Endothelial cell of umbilical vein (primary cell): ENCODE measurements at regions not wholly inside any gene's neighbourhood (a gene's known extent, or its start where the extent isn't known, plus 50 kb on each side); places are given as distances from the start of the nearest gene placed in this dataset.

Source experiments
- BruUV-seq: library from RNA; stranded (reverse); fragments of 400-500 nt; replicated peaks from 2 replicates; lab custom pipeline; 2021; lab: Mats Ljungman, UMichigan
- CTCF ChIA-PET: fragments of 300-600, 350-600 bp; sonication (Branson Sonifier 250); formaldehyde crosslinking; loops from one replicate; lab custom pipeline; 2021; ENCODE audit warnings: antibody characterized with exemption, inconsistent platforms; lab: Charles Lee
- POLR2A ChIA-PET: fragments of 300-600, 350-600 bp; sonication (Branson Sonifier 250); formaldehyde crosslinking; loops from one replicate; lab custom pipeline; 2021; ENCODE audit warnings: antibody characterized with exemption, inconsistent platforms; lab: Charles Lee
- DNase-seq: peaks from one replicate; pipeline ENCODE4 v3.0.0-alpha.2; 2011; ENCODE audit warnings: low read depth, low spot score
- FAIRE-seq: peaks from 2 replicates; lab custom pipeline; 2011; peaks lifted over from hg19 to GRCh38; lab: Jason Lieb, UNC
- H2AFZ ChIP-seq: 2 replicates; pipeline ENCODE4 v1.6.0; 2012; ENCODE audit warnings: low read depth, low read length, control low read depth, inconsistent platforms
- H3K27ac ChIP-seq: 2 replicates; pipeline ENCODE4 v1.5.1; 2011; ENCODE audit warnings: low read depth, mild to moderate bottlenecking, control low read depth, low read length, moderate library complexity; ENCODE audit not compliant: insufficient read depth
- H3K27me3 ChIP-seq, 2 experiments: 2 replicates each; pipeline versions ENCODE4 v1.6.0 to v1.6.1; 2011; ENCODE audit warnings: low read length in 2 of 2, mixed read lengths in 1 of 2; ENCODE audit not compliant: control insufficient read depth in 2 of 2, insufficient read depth in 2 of 2
- H3K36me3 ChIP-seq, 2 experiments: 2 replicates in 1 of 2; 3 replicates in 1 of 2; pipeline ENCODE4 v1.5.1; 2011; ENCODE audit warnings: low read length in 2 of 2, mild to moderate bottlenecking in 1 of 2, moderate library complexity in 1 of 2; ENCODE audit not compliant: control insufficient read depth in 2 of 2, insufficient read depth in 2 of 2; ENCODE audit errors: extremely low read depth in 1 of 2
- H3K4me1 ChIP-seq: 3 replicates; pipeline ENCODE4 v1.5.1; 2011; ENCODE audit warnings: mild to moderate bottlenecking, low read length; ENCODE audit not compliant: control insufficient read depth, insufficient read depth; ENCODE audit errors: extremely low read depth
- H3K4me2 ChIP-seq: 2 replicates; pipeline ENCODE4 v1.6.1; 2011; ENCODE audit warnings: low read length, control low read depth, mixed read lengths; ENCODE audit not compliant: insufficient read depth
- H3K4me3 ChIP-seq, 3 experiments: fragments of 200-600 bp in 1 of 3; sonication (generic), shearing (Covaris generic) in 1 of 3; replicated peaks in 1 of 3; 2 replicates each; pipeline ENCODE4 v1.5.1; 2011 to 2016; ENCODE audit warnings: control low read depth in 3 of 3, low read length in 3 of 3, mild to moderate bottlenecking in 2 of 3, inconsistent platforms in 1 of 3, low read depth in 1 of 3, moderate library complexity in 1 of 3; ENCODE audit not compliant: insufficient read depth in 1 of 3
- H3K79me2 ChIP-seq: 2 replicates; pipeline ENCODE4 v1.6.0; 2012; ENCODE audit warnings: low read length, inconsistent platforms; ENCODE audit not compliant: control insufficient read depth, insufficient read depth
- H3K9ac ChIP-seq: replicated peaks from 2 replicates; pipeline ENCODE3; 2011; ENCODE audit warnings: low read length, control low read depth; ENCODE audit not compliant: insufficient read depth; ENCODE audit errors: extremely low read depth
- H3K9me1 ChIP-seq: replicated peaks from 3 replicates; pipeline ENCODE4 v1.6.0; 2011; ENCODE audit warnings: mild to moderate bottlenecking, low read length; ENCODE audit not compliant: control insufficient read depth, insufficient read depth; ENCODE audit errors: extremely low read depth
- H3K9me3 ChIP-seq: replicated peaks from 2 replicates; pipeline ENCODE4 v1.5.1; 2012; ENCODE audit warnings: low read length, inconsistent platforms; ENCODE audit not compliant: control insufficient read depth, insufficient read depth
- H4K20me1 ChIP-seq: replicated peaks from 2 replicates; pipeline ENCODE3; 2011; ENCODE audit warnings: mild to moderate bottlenecking, low read length; ENCODE audit not compliant: control insufficient read depth, insufficient read depth; ENCODE audit errors: extremely low read depth
- CTCF ChIP-seq, 2 donors: IDR thresholded peaks; 1 replicate in 1 of 2; 2 replicates in 1 of 2; pipeline ENCODE4 v1.5.1; 2011; ENCODE audit warnings: low read length in 2 of 2, mild to moderate bottlenecking in 2 of 2, moderate library complexity in 2 of 2, control low read depth in 1 of 2, inconsistent platforms in 1 of 2, low read depth in 1 of 2; ENCODE audit not compliant: insufficient read depth in 1 of 2; ENCODE audit errors: extremely low read depth in 1 of 2
- EZH2 ChIP-seq: IDR thresholded peaks from 2 replicates; pipeline ENCODE4 v1.6.1; 2012; ENCODE audit warnings: borderline replicate concordance, low read depth, mild to moderate bottlenecking, moderate library complexity, low read length, inconsistent platforms; ENCODE audit not compliant: severe bottlenecking
- FOS ChIP-seq: IDR thresholded peaks from 2 replicates; pipeline ENCODE4 v1.6.1; 2011; ENCODE audit warnings: mild to moderate bottlenecking, low read length, moderate library complexity, borderline replicate concordance; ENCODE audit not compliant: insufficient read depth
- GATA2 ChIP-seq: IDR thresholded peaks from 2 replicates; pipeline ENCODE4 v1.7.0; 2011; ENCODE audit warnings: low read depth, mild to moderate bottlenecking, moderate library complexity, mixed read lengths, low read length; ENCODE audit not compliant: insufficient read length, insufficient read depth
- MAX ChIP-seq: IDR thresholded peaks from 2 replicates; pipeline ENCODE4 v1.6.1; 2011; ENCODE audit not compliant: insufficient read depth, insufficient read length
- MYC ChIP-seq: IDR thresholded peaks from one replicate; pipeline ENCODE4 v1.6.1; 2011; ENCODE audit warnings: mild to moderate bottlenecking, low read depth, low read length
- POLR2A ChIP-seq: IDR thresholded peaks from 2 replicates; pipeline ENCODE4 v1.6.1; 2012; ENCODE audit warnings: low read depth, mild to moderate bottlenecking, control low read depth, low read length
- POLR2AphosphoS5 ChIP-seq: IDR thresholded peaks from 2 replicates; pipeline ENCODE4 v1.6.1; 2012; ENCODE audit warnings: low read depth, mild to moderate bottlenecking, control low read depth, low read length, moderate library complexity; ENCODE audit not compliant: insufficient read depth
- dilution Hi-C: fragments of 300-500 bp; cut with MboI; formaldehyde crosslinking; loops from one replicate; pipeline ENCODE4 v1.15.0; 2019; ENCODE audit warnings: low sequenced_read_pairs; ENCODE audit not compliant: extremely low pct_ligation_motif_present
- intact Hi-C: fragments of 100-400 bp; cut with micrococcal nuclease; formaldehyde crosslinking; loops from one replicate; pipeline ENCODE4 v1.10.0; 2022

- Histone ChIP-seq H2AFZ (no peak overlapping the region), H3K27ac (no peak overlapping the region), H3K36me3 (no peaks in the 10 kb centered on the region), H3K79me2 (no peaks in the 10 kb centered on the region), H3K4me2 (no peak overlapping the region), H4K20me1 (no peaks in the 10 kb centered on the region), H3K27me3 (no peaks in the 10 kb centered on the region), H3K9me3 (no peaks in the 10 kb centered on the region), H3K9me1 (no peaks in the 10 kb centered on the region), H3K4me3 (no peak overlapping the region), H3K4me1 (no peaks in the 10 kb centered on the region), H3K9ac (no peak overlapping the region)
- ChIA-PET POLR2A (no interaction called here), CTCF (no interaction called here)
- intact Hi-C loops = no loop called here
- BruUV-seq = no TSS peak
- DNase-seq (no peak), FAIRE-seq (no peak)
- TF ChIP-seq FOS (no peak), POLR2AphosphoS5 (no peak), CTCF (IDR thresholded peaks at IDR 0.05; ENCODE audit: extremely low read depth in 1 of 2, insufficient read depth in 1 of 2, low read depth in 1 of 2, low read length in 2 of 2) (no peak), MYC (no peak), POLR2A (no peak), GATA2 (no peak), EZH2 (no peak), MAX (no peak)
- dilution Hi-C loops = no loop called here
Measured at GRCh38 chr18:11324956-11325882, 175.8 kb upstream of the PIEZO2 start.
